Activated CD4-positive, alpha-beta T cell treated with anti-CD3 and anti-CD28 coated beads, Interleukin-2, amount 50 U/mL, for 4 hours (primary cell): ENCODE measurements at regions not wholly inside any gene's neighbourhood (a gene's known extent, or its start where the extent isn't known, plus 50 kb on each side); places are given as distances from the start of the nearest gene placed in this dataset.
"Not testable (repeated sequence)": the region's sequence is repeated elsewhere in the genome, so short reads cannot be mapped to it uniquely, and the experiment has no call there.

Experiments
- DNase-seq, 2 experiments: peaks; one replicate each; pipeline ENCODE4 v3.0.0-alpha.2; 2020

- no peak for DNase-seq
These were observed 54.4 kb upstream of the IQCM start for GRCh38 chr4:149870008-149870407.

GRCh38 chr4:149881744-149882143 is 66.1 kb upstream of the IQCM start:
- no peak for DNase-seq

GRCh38 chr4:149882251-149882650 is 66.6 kb upstream of the IQCM start:
- no peak for DNase-seq

GRCh38 chr4:149884046-149884445 is 68.4 kb upstream of the IQCM start:
- no peak for DNase-seq

- DNase-seq, result no peak
These were observed 69.0 kb upstream of the IQCM start for GRCh38 chr4:149884529-149885181.

GRCh38 chr4:149885896-149886295 is 70.3 kb upstream of the IQCM start:
- no peak for DNase-seq

GRCh38 chr4:149886786-149887490 is 71.3 kb upstream of the IQCM start:
- DNase-seq, result no peak

- DNase-seq, result no peak
These were observed 74.3 kb upstream of the IQCM start for GRCh38 chr4:149889991-149890390.

GRCh38 chr4:149890531-149890930 is 74.9 kb upstream of the IQCM start:
- DNase-seq, result no peak

GRCh38 chr4:149891426-149891825 is 75.8 kb upstream of the IQCM start:
- DNase-seq, result no peak

GRCh38 chr4:149896432-149896831 is 80.8 kb upstream of the IQCM start:
- DNase-seq, result no peak

- no peak for DNase-seq
These were observed 82.1 kb upstream of the IQCM start for GRCh38 chr4:149897783-149898182.

GRCh38 chr4:149901128-149901527 is 85.5 kb upstream of the IQCM start:
- DNase-seq, result no peak

GRCh38 chr4:149902242-149902641 is 86.6 kb upstream of the IQCM start:
- no peak for DNase-seq

- DNase-seq, result no peak
These were observed 94.5 kb upstream of the IQCM start for GRCh38 chr4:149910177-149910576.

- DNase-seq, result no peak
These were observed 95.1 kb upstream of the IQCM start for GRCh38 chr4:149910604-149911350.

GRCh38 chr4:149911354-149911753 is 95.7 kb upstream of the IQCM start:
- no peak for DNase-seq

- DNase-seq, result no peak
These were observed 96.4 kb upstream of the IQCM start for GRCh38 chr4:149912000-149912399.

GRCh38 chr4:149914119-149915115 is 98.8 kb upstream of the IQCM start:
- DNase-seq, result no peak

GRCh38 chr4:149915735-149916134 is 100.1 kb upstream of the IQCM start:
- not testable (repeated sequence) for DNase-seq

- no peak for DNase-seq
These were observed 108.1 kb upstream of the IQCM start for GRCh38 chr4:149923736-149924135.

GRCh38 chr4:149927514-149927913 is 111.9 kb upstream of the IQCM start:
- no peak for DNase-seq

GRCh38 chr4:149928507-149928906 is 112.9 kb upstream of the IQCM start:
- DNase-seq, result no peak
